GM12873 (cell line): ENCODE measurements at regions not wholly inside any gene's neighbourhood (a gene's known extent, or its start where the extent isn't known, plus 50 kb on each side); places are given as distances from the start of the nearest gene placed in this dataset.

ENCODE experiments used
- CTCF ChIP-seq: IDR thresholded peaks from 2 replicates; pipeline ENCODE4 v1.5.1; 2012; ENCODE audit warnings: low read depth, mild to moderate bottlenecking, moderate library complexity, low read length, control low read depth; ENCODE audit not compliant: insufficient read depth; ENCODE audit errors: missing control alignments

GRCh38 chr12:74441872-74442271 lies 95.8 kb upstream of the ATXN7L3B start:
- TF ChIP-seq CTCF, result no peak

GRCh38 chr12:74446466-74446865 lies 91.2 kb upstream of the ATXN7L3B start:
- TF ChIP-seq CTCF, result no peak

- TF ChIP-seq CTCF, result no peak
Measured at GRCh38 chr12:74449872-74450271, 87.8 kb upstream of the ATXN7L3B start.

- no peak for TF ChIP-seq CTCF
Measured at GRCh38 chr12:74454109-74454508, 83.5 kb upstream of the ATXN7L3B start.

- TF ChIP-seq CTCF, result no peak
Measured at GRCh38 chr12:74455429-74455828, 82.2 kb upstream of the ATXN7L3B start.

GRCh38 chr12:74456431-74456830 lies 81.2 kb upstream of the ATXN7L3B start:
- no peak for TF ChIP-seq CTCF

- TF ChIP-seq CTCF, result no peak
Measured at GRCh38 chr12:74468401-74468800, 69.2 kb upstream of the ATXN7L3B start.
